ENCODE measurements at regions not wholly inside any gene's neighbourhood (a gene's known extent, or its start where the extent isn't known, plus 50 kb on each side); places are given as distances from the start of the nearest gene placed in this dataset.

GRCh38 chr1:30615816-30616590, 107.4 kb downstream of the MATN1 start:
- TF ChIP-seq OSR1 (CRISPR knock-in tag; IDR thresholded peaks at IDR 0.05) (no peak), ZFP30 (CRISPR knock-in tag; IDR thresholded peaks at IDR 0.05) (no peak), POU6F1 (CRISPR knock-in tag; IDR thresholded peaks at IDR 0.05; ENCODE audit: borderline replicate concordance, low read depth) (no peak), ZC3H10 (CRISPR knock-in tag; IDR thresholded peaks at IDR 0.05) (no peak), CSRNP3 (CRISPR knock-in tag; IDR thresholded peaks at IDR 0.05) (no peak), RARB (CRISPR knock-in tag; IDR thresholded peaks at IDR 0.05) (no peak), SNAI2 (CRISPR knock-in tag; IDR thresholded peaks at IDR 0.05) (no peak)
- TF ChIP-seq, protein P1, sequence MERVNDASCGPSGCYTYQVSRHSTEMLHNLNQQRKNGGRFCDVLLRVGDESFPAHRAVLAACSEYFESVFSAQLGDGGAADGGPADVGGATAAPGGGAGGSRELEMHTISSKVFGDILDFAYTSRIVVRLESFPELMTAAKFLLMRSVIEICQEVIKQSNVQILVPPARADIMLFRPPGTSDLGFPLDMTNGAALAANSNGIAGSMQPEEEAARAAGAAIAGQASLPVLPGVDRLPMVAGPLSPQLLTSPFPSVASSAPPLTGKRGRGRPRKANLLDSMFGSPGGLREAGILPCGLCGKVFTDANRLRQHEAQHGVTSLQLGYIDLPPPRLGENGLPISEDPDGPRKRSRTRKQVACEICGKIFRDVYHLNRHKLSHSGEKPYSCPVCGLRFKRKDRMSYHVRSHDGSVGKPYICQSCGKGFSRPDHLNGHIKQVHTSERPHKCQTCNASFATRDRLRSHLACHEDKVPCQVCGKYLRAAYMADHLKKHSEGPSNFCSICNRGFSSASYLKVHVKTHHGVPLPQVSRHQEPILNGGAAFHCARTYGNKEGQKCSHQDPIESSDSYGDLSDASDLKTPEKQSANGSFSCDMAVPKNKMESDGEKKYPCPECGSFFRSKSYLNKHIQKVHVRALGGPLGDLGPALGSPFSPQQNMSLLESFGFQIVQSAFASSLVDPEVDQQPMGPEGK (CRISPR knock-in tag; IDR thresholded peaks at IDR 0.05; ENCODE audit: borderline replicate concordance) = no peak
- TF ChIP-seq, protein P2, sequence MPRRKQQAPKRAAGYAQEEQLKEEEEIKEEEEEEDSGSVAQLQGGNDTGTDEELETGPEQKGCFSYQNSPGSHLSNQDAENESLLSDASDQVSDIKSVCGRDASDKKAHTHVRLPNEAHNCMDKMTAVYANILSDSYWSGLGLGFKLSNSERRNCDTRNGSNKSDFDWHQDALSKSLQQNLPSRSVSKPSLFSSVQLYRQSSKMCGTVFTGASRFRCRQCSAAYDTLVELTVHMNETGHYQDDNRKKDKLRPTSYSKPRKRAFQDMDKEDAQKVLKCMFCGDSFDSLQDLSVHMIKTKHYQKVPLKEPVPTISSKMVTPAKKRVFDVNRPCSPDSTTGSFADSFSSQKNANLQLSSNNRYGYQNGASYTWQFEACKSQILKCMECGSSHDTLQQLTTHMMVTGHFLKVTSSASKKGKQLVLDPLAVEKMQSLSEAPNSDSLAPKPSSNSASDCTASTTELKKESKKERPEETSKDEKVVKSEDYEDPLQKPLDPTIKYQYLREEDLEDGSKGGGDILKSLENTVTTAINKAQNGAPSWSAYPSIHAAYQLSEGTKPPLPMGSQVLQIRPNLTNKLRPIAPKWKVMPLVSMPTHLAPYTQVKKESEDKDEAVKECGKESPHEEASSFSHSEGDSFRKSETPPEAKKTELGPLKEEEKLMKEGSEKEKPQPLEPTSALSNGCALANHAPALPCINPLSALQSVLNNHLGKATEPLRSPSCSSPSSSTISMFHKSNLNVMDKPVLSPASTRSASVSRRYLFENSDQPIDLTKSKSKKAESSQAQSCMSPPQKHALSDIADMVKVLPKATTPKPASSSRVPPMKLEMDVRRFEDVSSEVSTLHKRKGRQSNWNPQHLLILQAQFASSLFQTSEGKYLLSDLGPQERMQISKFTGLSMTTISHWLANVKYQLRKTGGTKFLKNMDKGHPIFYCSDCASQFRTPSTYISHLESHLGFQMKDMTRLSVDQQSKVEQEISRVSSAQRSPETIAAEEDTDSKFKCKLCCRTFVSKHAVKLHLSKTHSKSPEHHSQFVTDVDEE (CRISPR knock-in tag; IDR thresholded peaks at IDR 0.05) = no peak
